Esophagus mucosa (tissue), 1 donor: ENCODE measurements at regions not wholly inside any gene's neighbourhood (a gene's known extent, or its start where the extent isn't known, plus 50 kb on each side); places are given as distances from the start of the nearest gene placed in this dataset.
"Not testable (repeated sequence)": the region's sequence is repeated elsewhere in the genome, so short reads cannot be mapped to it uniquely, and the experiment has no call there.

Source experiments
- ATAC-seq: fragments of 200-7000 bp; cut with Tn5 transposase; one replicate; pipeline ENCODE4 v1.9.1; 2020
- donor health status: DM: yes; HTN: yes; CAD: no.

- no peak for ATAC-seq
These were observed 123.6 kb upstream of the INTU start for GRCh38 chr4:127509155-127509554.

- not testable (repeated sequence) for ATAC-seq
These were observed 120.1 kb upstream of the INTU start for GRCh38 chr4:127512672-127513071.

- ATAC-seq = not testable (repeated sequence)
These were observed 117.5 kb upstream of the INTU start for GRCh38 chr4:127515259-127515658.

DNA sequence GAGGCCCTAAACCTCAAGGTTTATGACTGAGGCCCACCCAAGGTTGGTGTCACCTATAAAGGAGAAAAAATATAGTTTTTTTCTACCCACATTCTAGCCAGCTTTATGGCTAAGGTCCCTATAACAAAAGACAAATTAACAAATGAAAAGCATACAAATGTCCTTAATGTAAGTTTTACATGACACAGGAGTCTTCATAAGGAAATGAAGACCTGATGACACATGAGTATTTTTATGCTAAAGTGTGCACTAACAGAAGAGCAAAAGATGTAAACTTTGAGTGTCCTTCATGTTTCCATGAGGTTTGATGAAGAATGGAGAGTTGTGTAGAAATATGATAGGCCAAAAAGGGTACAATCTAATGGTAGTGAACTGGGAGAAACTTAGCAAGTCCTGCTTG lies 114.7 kb upstream of the INTU start:
- ATAC-seq = no peak

- no peak for ATAC-seq
These were observed 111.3 kb upstream of the INTU start for GRCh38 chr4:127521463-127521862.

GRCh38 chr4:127523369-127523768 lies 109.4 kb upstream of the INTU start:
- no peak for ATAC-seq

DNA sequence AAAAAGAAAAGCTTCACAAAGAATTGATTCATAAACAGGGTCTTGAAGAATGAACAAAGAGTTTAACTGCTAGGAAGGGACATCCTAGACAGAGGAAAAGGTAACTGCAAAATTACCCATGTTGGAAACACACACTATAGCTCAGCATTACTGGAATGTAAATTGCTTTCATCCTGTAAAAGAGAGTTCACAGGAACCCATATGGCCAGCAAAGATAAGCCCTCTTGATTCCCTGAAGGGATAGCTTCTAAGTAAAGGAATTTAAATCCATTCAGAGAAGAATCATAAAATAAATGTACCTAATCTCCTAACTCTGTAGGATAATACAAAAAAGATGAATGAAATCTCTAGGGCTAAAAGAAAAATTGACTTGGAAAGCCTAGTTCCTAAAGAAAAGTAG lies 107.1 kb upstream of the INTU start:
- ATAC-seq = no peak

GRCh38 chr4:127528302-127528701 lies 104.5 kb upstream of the INTU start:
- ATAC-seq = no peak

- not testable (repeated sequence) for ATAC-seq
These were observed 102.9 kb upstream of the INTU start for GRCh38 chr4:127529879-127530278.

- no peak for ATAC-seq
These were observed 99.6 kb upstream of the INTU start for GRCh38 chr4:127533028-127533700.

DNA sequence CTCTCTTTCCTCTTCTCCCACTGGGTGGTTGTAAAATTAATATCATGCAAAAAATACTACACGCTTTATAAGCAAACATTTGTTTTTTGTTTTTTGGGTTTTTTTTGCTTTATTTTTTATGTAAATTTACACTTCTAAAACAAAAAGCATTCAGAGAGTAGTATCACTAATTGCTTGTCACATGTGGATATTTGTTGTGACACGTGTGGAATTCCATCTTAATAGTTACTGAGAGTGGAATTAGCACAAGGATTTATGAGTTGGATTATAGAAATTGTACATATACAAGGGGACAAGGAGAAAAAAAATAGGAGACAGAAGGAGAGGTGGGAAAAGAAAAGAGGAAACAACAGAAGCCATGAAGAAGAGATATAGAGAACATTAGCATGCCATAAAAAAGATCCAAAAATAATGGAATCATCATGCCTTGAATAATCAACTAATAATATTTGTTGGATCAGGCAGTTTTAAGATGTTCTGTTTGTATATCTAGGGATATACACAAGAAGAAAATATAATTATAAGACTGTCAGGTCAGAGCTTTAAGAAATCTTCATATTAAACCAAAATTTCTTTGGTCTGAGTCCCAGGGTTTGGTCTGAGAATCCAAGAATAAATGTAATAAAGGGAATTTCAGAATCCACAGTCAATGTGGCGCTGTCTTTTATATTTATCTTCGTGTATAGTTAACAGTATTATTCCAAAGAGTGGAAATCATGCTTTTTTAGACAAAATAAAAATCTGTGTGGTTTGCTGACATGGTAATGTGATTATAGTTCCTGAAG lies 98.5 kb upstream of the INTU start:
- no peak for ATAC-seq

DNA sequence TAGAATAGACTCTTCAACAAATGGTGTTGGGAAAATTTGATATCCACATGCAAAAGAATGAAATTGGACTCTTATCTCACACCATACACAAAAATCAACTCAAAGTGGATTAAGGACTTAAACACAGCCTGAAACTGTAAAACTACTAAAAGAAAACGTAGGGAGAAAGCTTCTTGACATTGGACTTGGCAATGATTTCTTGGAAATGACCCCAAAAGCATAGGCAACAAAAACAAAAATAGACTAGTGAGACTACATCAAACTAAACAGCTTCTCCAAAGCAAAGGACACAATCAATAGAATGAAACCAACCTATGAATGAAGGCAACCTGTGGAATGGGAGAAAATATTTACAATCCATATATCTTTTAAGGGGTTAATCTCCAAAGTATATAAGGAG lies 94.7 kb upstream of the INTU start:
- no peak for ATAC-seq

DNA sequence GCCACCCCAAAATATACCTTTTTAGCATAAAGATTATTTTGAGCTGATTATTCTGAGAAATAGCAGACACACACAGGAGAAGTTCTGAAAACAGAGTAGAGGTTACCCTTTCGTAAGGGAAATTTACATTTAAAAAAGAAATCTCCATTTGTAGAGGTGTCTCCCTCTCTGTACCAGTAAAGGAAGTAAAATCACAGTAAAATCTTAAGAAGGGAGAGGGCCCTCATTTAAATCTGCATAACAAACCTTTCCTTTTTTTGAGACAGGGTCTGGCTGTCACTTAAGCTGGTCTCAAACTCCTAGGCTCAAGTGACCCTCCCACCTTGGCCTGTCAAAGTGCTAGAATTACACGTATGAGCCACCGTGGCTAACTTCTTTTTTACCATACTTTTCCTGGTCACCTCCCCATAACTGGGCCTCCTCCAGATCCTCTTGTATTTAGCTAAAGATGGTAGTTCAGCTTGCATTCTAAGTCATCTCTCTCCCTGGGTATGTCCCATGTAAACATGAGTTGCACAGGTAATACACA lies 92.2 kb upstream of the INTU start:
- no peak for ATAC-seq

GRCh38 chr4:127545271-127545670 lies 87.5 kb upstream of the INTU start:
- no peak for ATAC-seq

DNA sequence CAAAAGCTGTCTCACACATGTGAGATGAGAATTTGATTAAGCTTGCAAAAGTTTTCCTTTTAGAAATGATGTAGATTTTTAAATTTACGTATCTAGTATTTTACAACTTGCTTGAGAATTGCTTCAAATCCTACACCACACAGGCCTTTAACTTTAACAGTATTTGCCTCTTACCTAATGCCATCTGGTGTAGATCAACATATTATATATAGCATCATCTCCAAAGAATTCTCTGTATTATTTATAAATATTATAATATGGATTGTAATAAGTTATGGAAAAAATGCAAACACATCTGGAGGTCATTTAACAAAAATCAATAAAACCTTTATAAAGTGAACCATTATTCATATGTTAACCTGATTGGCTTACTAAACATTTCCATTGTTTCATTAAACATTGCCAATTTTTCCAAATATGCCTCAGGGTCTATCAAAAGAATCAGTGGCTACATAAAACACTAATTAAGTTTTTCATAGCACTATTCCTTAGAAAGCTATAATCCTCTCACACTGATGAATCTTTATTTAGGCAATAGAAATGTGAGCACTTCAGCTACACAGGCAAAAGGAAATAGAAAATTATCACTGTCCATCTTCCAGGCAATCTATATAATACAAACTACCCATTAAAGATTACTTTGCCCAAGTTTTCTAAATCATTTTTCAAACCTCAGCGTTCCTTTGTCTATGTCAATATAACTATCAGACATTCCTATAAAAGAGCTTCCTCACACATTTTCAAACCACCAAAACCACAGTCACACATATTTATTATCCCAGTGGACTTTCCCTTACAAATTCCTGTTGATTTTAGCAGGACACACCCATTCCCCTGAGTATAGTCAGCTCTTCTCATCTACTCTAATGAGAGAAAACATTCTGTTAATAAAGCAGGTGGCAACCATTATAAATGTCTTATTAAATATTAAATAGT lies 83.5 kb upstream of the INTU start:
- ATAC-seq = no peak

- ATAC-seq = no peak
These were observed 77.7 kb upstream of the INTU start for GRCh38 chr4:127555106-127555505.

DNA sequence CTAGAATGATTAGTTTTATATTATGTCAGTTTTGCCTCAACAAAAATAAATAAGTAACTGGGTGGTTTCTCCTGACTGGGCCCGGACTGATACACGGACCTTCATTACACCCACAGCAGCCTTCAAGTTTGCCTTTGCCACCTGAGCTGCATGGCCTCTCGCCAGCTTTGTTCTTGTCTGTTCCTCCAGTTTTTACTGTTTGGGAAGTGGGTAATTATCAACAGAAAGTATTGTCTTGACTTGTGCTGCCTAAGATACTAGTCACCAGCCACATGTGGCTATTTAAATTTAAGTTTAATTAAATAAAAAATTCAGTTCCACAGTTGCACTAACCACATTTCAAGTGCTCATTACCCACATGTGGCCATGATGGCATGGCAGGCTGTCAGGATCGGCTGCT lies 74.7 kb upstream of the INTU start:
- no peak for ATAC-seq

DNA sequence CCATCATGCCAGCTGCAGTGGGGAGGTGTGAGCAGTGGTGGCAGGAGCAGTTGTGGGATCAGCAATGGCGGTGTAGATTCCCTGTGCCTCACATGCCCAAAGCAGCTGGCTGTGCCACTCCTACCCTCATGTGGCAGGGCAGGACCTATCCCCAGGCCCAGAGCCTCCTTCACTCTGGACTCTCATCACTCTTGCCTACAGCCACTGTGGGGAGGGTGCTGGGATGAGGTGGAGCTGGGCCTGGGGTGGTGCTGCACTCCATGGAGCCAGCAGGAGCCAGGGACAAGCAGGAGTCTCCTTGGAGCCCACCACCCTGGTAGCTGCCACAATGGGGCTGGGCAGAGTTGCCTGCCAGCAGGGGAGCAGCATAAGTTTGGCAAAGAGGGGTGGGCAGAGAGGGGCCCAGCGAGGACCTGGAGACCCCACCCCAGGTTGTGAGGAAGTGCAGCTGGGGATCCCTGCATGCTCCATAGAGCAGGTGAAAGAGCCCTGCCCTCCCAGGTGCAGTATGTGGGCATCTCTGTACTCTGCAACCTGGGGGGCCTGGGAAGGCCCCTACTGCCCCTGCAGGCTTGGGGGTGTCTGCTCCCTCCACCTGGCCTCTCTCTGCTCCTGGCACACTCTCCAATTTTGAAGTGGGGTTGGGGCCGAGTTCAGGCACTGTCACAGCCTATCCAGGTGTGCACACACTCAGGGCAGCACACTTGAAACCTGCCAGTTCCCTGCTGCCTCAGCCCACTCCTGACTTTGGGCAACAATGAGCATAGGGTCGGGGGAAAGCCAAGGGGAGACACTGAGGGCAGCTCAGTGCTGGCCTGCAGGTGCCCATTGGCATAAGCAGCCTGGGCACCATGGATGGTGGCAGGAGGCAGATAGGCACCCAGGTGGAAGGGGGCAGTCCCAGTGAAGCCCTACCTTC lies 74.0 kb upstream of the INTU start:
- no peak for ATAC-seq

GRCh38 chr4:127559981-127560380 lies 72.8 kb upstream of the INTU start:
- no peak for ATAC-seq

GRCh38 chr4:127560755-127561154 lies 72.0 kb upstream of the INTU start:
- ATAC-seq = no peak

- no peak for ATAC-seq
These were observed 58.1 kb upstream of the INTU start for GRCh38 chr4:127574643-127575042.

GRCh38 chr4:127575888-127576287 lies 56.9 kb upstream of the INTU start:
- no peak for ATAC-seq
